Mesendoderm (in vitro differentiated cells): ENCODE measurements at regions not wholly inside any gene's neighbourhood (a gene's known extent, or its start where the extent isn't known, plus 50 kb on each side); places are given as distances from the start of the nearest gene placed in this dataset.

Experiments used
- DNase-seq: peaks from one replicate; pipeline ENCODE4 v3.0.0; 2013
- H2AK5ac ChIP-seq: 2 replicates; pipeline ENCODE4 v1.6.1; 2013; ENCODE audit warnings: low read length, inconsistent platforms
- H2BK120ac ChIP-seq: 2 replicates; pipeline ENCODE4 v1.6.1; 2013; ENCODE audit warnings: low read depth, mild to moderate bottlenecking, low read length, moderate library complexity, mixed read lengths
- H2BK15ac ChIP-seq: replicated peaks from 2 replicates; pipeline ENCODE4 v1.6.1; 2013; ENCODE audit warnings: low read depth, mild to moderate bottlenecking, moderate library complexity
- H2BK5ac ChIP-seq: 2 replicates; pipeline ENCODE4 v1.6.1; 2013; ENCODE audit warnings: low read length, inconsistent platforms
- H3K18ac ChIP-seq: 2 replicates; pipeline ENCODE4 v1.6.1; 2013; ENCODE audit warnings: mild to moderate bottlenecking, low read length, mixed read lengths
- H3K23ac ChIP-seq: one replicate; pipeline ENCODE4 v1.6.1; 2013; ENCODE audit warnings: low read length
- H3K27ac ChIP-seq: 2 replicates; pipeline ENCODE4 v1.5.1; 2013; ENCODE audit warnings: low read depth, mild to moderate bottlenecking, inconsistent platforms, low read length, moderate library complexity
- H3K27me3 ChIP-seq: 2 replicates; pipeline ENCODE4 v1.6.1; 2013; ENCODE audit warnings: low read length, control low read depth, mild to moderate bottlenecking, inconsistent platforms; ENCODE audit not compliant: insufficient read depth, poor library complexity
- H3K36me3 ChIP-seq: 2 replicates; pipeline ENCODE4 v1.6.1; 2013; ENCODE audit warnings: low read length, inconsistent platforms; ENCODE audit not compliant: control insufficient read depth, insufficient read depth
- H3K4ac ChIP-seq: one replicate; pipeline ENCODE4 v1.6.1; 2013; ENCODE audit warnings: low read depth, mild to moderate bottlenecking, low read length, moderate library complexity
- H3K4me1 ChIP-seq: 2 replicates; pipeline ENCODE4 v1.6.1; 2013; ENCODE audit warnings: low read depth, low read length, inconsistent platforms; ENCODE audit not compliant: control insufficient read depth
- H3K4me2 ChIP-seq: 2 replicates; pipeline ENCODE4 v1.6.1; 2013; ENCODE audit warnings: low read length
- H3K4me3 ChIP-seq: 2 replicates; pipeline ENCODE4 v1.5.1; 2013; ENCODE audit warnings: mild to moderate bottlenecking, low read length
- H3K56ac ChIP-seq: one replicate; pipeline ENCODE4 v1.6.1; 2013; ENCODE audit warnings: low read length
- H3K79me1 ChIP-seq: 2 replicates; pipeline ENCODE4 v1.6.1; 2013; ENCODE audit warnings: low read length, inconsistent platforms
- H3K79me2 ChIP-seq: 2 replicates; pipeline ENCODE4 v1.6.1; 2013; ENCODE audit warnings: mild to moderate bottlenecking, low read length; ENCODE audit not compliant: control insufficient read depth, insufficient read depth
- H3K9ac ChIP-seq: 2 replicates; pipeline ENCODE4 v1.6.1; 2013; ENCODE audit warnings: low read length, inconsistent platforms
- H4K5ac ChIP-seq: one replicate; pipeline ENCODE4 v1.6.1; 2013; ENCODE audit warnings: low read length
- H4K8ac ChIP-seq: one replicate; pipeline ENCODE4 v1.6.1; 2013; ENCODE audit warnings: low read depth, mild to moderate bottlenecking, control low read depth, low read length, moderate library complexity
- WGBS: extraction: QIAGEN DNeasy Blood & Tissue Kit; methylation state at CpG from one replicate; pipeline ENCODE4 v1.1.7; 2013; ENCODE audit warnings: low lambda C conversion rate, missing lambda C conversion rate; ENCODE audit not compliant: insufficient coverage; ENCODE audit errors: extremely low coverage; 5-methylcytosine and 5-hydroxymethylcytosine counted together

- Histone ChIP-seq H3K27ac (no peak overlapping the region), H3K4me3 (no peak overlapping the region), H3K23ac (no peak overlapping the region), H4K5ac (no peak overlapping the region), H3K79me2 (no peaks in the 10 kb centered on the region), H2BK120ac (no peak overlapping the region), H3K27me3 (no peaks in the 10 kb centered on the region), H2BK15ac (no peak overlapping the region), H3K9ac (no peak overlapping the region), H4K8ac (no peak overlapping the region), H3K79me1 (no peaks in the 10 kb centered on the region), H3K4me1 (peaks cover 8% of the 10 kb centered on the region), H3K56ac (no peak overlapping the region), H2BK5ac (no peak overlapping the region), H3K4ac (no peak overlapping the region), H3K4me2 (no peak overlapping the region), H3K36me3 (no peaks in the 10 kb centered on the region), H3K18ac (no peak overlapping the region), H2AK5ac (no peak overlapping the region)
- no CpG with 5 or more reads among the region's 4 CpGs for WGBS
- DNase-seq = no peak
Observed at GRCh38 chr1:47557066-47557465, 119.2 kb downstream of the FOXD2 start.

GRCh38 chr1:47558601-47559593 lies 121.1 kb downstream of the FOXD2 start:
- no peak overlapping the region for H2BK5ac ChIP-seq
- no peak overlapping the region for H3K56ac ChIP-seq
- H3K79me1 ChIP-seq = no peaks in the 10 kb centered on the region
- no peak overlapping the region for H4K5ac ChIP-seq
- no peak overlapping the region for H4K8ac ChIP-seq
- H3K27ac ChIP-seq = no peak overlapping the region
- H3K79me2 ChIP-seq = no peaks in the 10 kb centered on the region
- no CpG with 5 or more reads among the region's 18 CpGs for WGBS
- H3K4me1 ChIP-seq = peaks cover 8% of the 10 kb centered on the region
- H3K4ac ChIP-seq = no peak overlapping the region
- H3K27me3 ChIP-seq = no peaks in the 10 kb centered on the region
- H3K4me2 ChIP-seq = no peak overlapping the region
- no peak overlapping the region for H3K18ac ChIP-seq
- no peak overlapping the region for H3K23ac ChIP-seq
- no peak overlapping the region for H3K4me3 ChIP-seq
- no peak overlapping the region for H2AK5ac ChIP-seq
- H3K9ac ChIP-seq = no peak overlapping the region
- no peaks in the 10 kb centered on the region for H3K36me3 ChIP-seq
- no peak for DNase-seq
- H2BK120ac ChIP-seq = no peak overlapping the region
- no peak overlapping the region for H2BK15ac ChIP-seq

GRCh38 chr1:47559944-47560695 lies 122.3 kb downstream of the FOXD2 start:
- no peak overlapping the region for H3K23ac ChIP-seq
- no peak overlapping the region for H3K56ac ChIP-seq
- H4K5ac ChIP-seq = no peak overlapping the region
- H3K27ac ChIP-seq = no peak overlapping the region
- H4K8ac ChIP-seq = no peak overlapping the region
- no peak overlapping the region for H3K9ac ChIP-seq
- no peak overlapping the region for H3K4me3 ChIP-seq
- no peaks in the 10 kb centered on the region for H3K79me2 ChIP-seq
- H2BK120ac ChIP-seq = no peak overlapping the region
- no peaks in the 10 kb centered on the region for H3K79me1 ChIP-seq
- H3K4ac ChIP-seq = no peak overlapping the region
- no CpG with 5 or more reads among the region's 7 CpGs for WGBS
- H3K4me2 ChIP-seq = no peak overlapping the region
- H3K18ac ChIP-seq = no peak overlapping the region
- H2BK5ac ChIP-seq = no peak overlapping the region
- DNase-seq = no peak
- no peak overlapping the region for H2AK5ac ChIP-seq
- no peaks in the 10 kb centered on the region for H3K27me3 ChIP-seq
- H3K4me1 ChIP-seq = peaks cover 7% of the 10 kb centered on the region
- H3K36me3 ChIP-seq = no peaks in the 10 kb centered on the region
- no peak overlapping the region for H2BK15ac ChIP-seq

- no peak overlapping the region for H3K27ac ChIP-seq
- H3K9ac ChIP-seq = no peak overlapping the region
- no peak overlapping the region for H3K56ac ChIP-seq
- no CpG with 5 or more reads among the region's 2 CpGs for WGBS
- no peak overlapping the region for H4K5ac ChIP-seq
- no peaks in the 10 kb centered on the region for H3K79me1 ChIP-seq
- no peak overlapping the region for H2BK5ac ChIP-seq
- H3K4me3 ChIP-seq = no peak overlapping the region
- no peak overlapping the region for H2BK15ac ChIP-seq
- no peaks in the 10 kb centered on the region for H3K36me3 ChIP-seq
- peaks cover 2% of the 10 kb centered on the region for H3K4me1 ChIP-seq
- H4K8ac ChIP-seq = no peak overlapping the region
- H3K4ac ChIP-seq = no peak overlapping the region
- no peak overlapping the region for H2AK5ac ChIP-seq
- H3K27me3 ChIP-seq = no peaks in the 10 kb centered on the region
- no peak overlapping the region for H3K18ac ChIP-seq
- H3K23ac ChIP-seq = no peak overlapping the region
- H3K4me2 ChIP-seq = no peak overlapping the region
- DNase-seq = peak; percentile 78
- H2BK120ac ChIP-seq = no peak overlapping the region
- H3K79me2 ChIP-seq = no peaks in the 10 kb centered on the region
Observed at GRCh38 chr1:47561523-47562007, 123.7 kb downstream of the FOXD2 start.

DNA sequence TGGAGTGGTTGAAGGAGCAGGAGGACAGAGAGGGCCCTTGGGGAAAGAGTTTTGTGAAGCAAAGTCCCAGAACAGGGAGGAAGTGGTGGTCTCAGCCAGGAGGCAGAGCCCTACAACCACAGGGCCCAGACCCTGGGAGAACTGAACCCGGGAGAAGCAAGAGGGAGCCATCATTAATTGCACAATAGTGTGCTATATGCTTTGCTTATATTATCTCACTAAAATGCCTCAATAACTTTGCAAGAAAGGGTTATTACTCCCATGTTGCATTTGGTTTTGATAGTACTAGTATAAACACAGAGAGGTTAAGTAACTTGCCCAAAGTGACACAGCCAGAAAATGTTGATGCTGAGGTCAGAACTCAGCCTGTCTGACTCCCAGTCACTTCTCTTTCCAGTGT lies 124.3 kb downstream of the FOXD2 start:
- no peak overlapping the region for H3K9ac ChIP-seq
- no peak overlapping the region for H3K23ac ChIP-seq
- DNase-seq = no peak
- H2AK5ac ChIP-seq = no peak overlapping the region
- no peak overlapping the region for H3K56ac ChIP-seq
- H2BK5ac ChIP-seq = no peak overlapping the region
- no peaks in the 10 kb centered on the region for H3K27me3 ChIP-seq
- no peaks in the 10 kb centered on the region for H3K79me1 ChIP-seq
- H3K4me1 ChIP-seq = peaks cover 2% of the 10 kb centered on the region
- no peak overlapping the region for H3K4ac ChIP-seq
- no peak overlapping the region for H2BK15ac ChIP-seq
- no peak overlapping the region for H3K18ac ChIP-seq
- WGBS = no CpG with 5 or more reads among the region's 1 CpG
- no peaks in the 10 kb centered on the region for H3K79me2 ChIP-seq
- H3K27ac ChIP-seq = no peak overlapping the region
- no peak overlapping the region for H3K4me2 ChIP-seq
- H3K36me3 ChIP-seq = no peaks in the 10 kb centered on the region
- no peak overlapping the region for H3K4me3 ChIP-seq
- no peak overlapping the region for H2BK120ac ChIP-seq
- no peak overlapping the region for H4K8ac ChIP-seq
- H4K5ac ChIP-seq = no peak overlapping the region
